ENCODE measurements at regions not wholly inside any gene's neighbourhood (a gene's known extent, or its start where the extent isn't known, plus 50 kb on each side); places are given as distances from the start of the nearest gene placed in this dataset.

DNA sequence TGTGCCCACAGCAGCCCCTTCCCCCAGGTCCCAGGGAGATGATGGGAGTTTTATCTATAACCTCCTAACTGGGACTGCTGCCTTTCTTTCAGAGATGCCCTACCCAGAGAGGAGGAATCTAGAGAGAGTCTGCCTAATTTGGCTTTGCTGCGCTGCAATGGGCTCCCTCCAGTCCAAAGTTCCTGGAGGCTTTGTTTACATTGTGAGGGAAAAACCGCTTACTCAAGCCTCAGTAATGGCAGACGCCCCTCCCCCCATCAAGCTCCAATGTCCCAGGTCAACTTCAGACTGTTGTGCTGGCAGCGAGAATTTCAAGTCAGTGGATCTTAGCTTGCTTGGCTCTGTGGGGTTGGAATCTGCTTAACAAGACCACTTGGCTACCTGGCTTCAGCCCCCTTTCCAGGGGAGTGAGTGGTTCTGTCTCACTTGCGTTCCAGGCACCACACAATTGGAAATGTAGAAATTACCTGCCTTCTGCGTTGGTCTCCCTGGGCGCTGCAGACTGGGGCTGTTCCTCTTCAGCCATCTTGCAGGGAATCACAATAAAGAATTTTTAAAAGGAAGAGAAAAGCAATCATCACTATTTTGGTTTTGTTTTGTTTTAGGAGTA, 262.5 kb downstream of the FOXG1 start:
- no peak for DNase-seq (ENCODE audit: low read depth)
- TF ChIP-seq, protein P1, sequence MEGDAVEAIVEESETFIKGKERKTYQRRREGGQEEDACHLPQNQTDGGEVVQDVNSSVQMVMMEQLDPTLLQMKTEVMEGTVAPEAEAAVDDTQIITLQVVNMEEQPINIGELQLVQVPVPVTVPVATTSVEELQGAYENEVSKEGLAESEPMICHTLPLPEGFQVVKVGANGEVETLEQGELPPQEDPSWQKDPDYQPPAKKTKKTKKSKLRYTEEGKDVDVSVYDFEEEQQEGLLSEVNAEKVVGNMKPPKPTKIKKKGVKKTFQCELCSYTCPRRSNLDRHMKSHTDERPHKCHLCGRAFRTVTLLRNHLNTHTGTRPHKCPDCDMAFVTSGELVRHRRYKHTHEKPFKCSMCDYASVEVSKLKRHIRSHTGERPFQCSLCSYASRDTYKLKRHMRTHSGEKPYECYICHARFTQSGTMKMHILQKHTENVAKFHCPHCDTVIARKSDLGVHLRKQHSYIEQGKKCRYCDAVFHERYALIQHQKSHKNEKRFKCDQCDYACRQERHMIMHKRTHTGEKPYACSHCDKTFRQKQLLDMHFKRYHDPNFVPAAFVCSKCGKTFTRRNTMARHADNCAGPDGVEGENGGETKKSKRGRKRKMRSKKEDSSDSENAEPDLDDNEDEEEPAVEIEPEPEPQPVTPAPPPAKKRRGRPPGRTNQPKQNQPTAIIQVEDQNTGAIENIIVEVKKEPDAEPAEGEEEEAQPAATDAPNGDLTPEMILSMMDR (IDR thresholded peaks at IDR 0.05; ENCODE audit: control insufficient read depth, insufficient read depth, low read depth, low read length, missing control alignments) = no peak
- no peak overlapping the region for H3K4me3 ChIP-seq (ENCODE audit: control insufficient read depth, low read depth, low read length)

DNA sequence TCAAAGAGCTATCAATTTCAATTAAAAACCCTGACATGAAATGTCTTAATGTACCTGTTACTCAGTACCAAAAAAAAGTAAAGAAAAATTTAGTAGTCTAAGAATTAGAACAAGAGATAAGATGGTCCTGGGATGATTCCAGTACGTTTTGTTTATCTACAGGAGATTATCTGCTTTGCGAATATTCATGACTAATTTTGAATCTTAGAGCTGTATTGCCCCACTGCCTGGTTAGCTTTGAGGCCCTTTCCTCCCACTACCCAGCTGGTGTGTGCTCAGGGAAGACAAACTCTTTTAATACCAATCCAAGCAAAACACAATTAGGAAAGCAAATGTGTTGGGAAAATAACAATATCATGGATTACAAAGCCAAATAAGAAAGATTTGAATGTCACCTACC, 263.5 kb downstream of the FOXG1 start:
- H3K4me3 ChIP-seq (ENCODE audit: control insufficient read depth, low read depth, low read length) = no peak overlapping the region
- TF ChIP-seq, protein P1 (IDR thresholded peaks at IDR 0.05; ENCODE audit: control insufficient read depth, insufficient read depth, low read depth, low read length, missing control alignments) = no peak
- DNase-seq (ENCODE audit: low read depth) = no peak

DNA sequence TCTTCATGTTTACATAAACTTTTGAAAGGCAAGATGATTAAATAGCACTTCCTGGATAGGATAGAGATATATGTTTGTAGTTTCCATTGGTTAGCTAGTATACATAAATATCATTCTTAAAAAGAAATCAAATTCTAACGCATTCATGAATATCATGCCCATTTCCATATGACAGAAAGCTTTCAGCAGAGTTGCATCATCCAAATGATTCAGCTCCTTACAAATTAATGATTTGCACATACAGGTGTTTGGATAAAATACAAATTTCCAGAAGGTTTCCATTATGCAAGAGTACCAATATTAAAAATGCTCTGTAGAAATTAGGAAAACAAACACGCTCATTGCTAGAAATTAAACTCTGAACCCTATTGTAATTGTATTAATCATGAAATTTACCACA, 264.4 kb downstream of the FOXG1 start:
- H3K4me3 ChIP-seq (ENCODE audit: control insufficient read depth, low read depth, low read length) = no peak overlapping the region
- TF ChIP-seq, protein P1 (IDR thresholded peaks at IDR 0.05; ENCODE audit: control insufficient read depth, insufficient read depth, low read depth, low read length, missing control alignments) = no peak
- no peak for DNase-seq (ENCODE audit: low read depth)

DNA sequence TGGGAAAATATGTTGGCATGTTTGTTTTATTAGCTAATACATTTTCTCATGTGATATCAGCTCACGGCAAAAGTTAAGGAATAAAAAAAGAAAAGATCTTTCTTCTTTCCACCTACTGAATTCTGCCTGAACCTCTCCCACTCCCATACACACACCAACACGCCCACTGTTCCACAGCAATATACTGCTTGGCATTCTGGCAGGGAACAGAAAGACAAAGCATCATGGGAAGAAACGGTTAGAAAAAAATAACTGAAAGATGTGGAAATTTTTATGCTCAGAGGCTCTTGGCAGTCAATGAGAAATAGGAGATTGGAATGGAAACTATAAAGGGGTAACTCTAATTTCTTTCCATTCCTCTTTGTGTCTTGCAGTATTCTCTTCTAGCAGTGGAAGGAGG, 268.5 kb downstream of the FOXG1 start:
- H3K4me3 ChIP-seq (ENCODE audit: control insufficient read depth, low read depth, low read length) = no peak overlapping the region
- no peak for DNase-seq (ENCODE audit: low read depth)
- TF ChIP-seq, protein P1 (IDR thresholded peaks at IDR 0.05; ENCODE audit: control insufficient read depth, insufficient read depth, low read depth, low read length, missing control alignments) = no peak

DNA sequence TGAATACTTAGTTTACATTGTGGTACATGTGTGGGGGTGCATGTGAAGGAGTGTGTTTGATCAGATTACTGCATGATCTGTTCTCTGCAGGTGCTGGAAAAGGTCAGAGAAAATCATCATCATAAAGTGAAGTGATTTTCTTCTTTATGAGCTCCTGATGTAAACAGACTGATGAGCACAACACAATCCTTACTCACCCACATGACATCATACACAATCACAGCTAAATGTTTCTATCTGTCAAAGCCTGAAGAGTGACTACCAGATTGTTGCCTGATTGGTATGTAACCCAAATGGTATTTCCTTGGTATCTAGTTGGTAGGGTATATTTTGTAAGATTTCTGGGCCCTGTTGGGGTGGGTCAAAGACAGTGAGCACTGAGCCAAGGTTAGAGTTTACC, 270.8 kb downstream of the FOXG1 start:
- DNase-seq (ENCODE audit: low read depth) = no peak
- TF ChIP-seq, protein P1 (IDR thresholded peaks at IDR 0.05; ENCODE audit: control insufficient read depth, insufficient read depth, low read depth, low read length, missing control alignments) = no peak
- no peak overlapping the region for H3K4me3 ChIP-seq (ENCODE audit: control insufficient read depth, low read depth, low read length)

DNA sequence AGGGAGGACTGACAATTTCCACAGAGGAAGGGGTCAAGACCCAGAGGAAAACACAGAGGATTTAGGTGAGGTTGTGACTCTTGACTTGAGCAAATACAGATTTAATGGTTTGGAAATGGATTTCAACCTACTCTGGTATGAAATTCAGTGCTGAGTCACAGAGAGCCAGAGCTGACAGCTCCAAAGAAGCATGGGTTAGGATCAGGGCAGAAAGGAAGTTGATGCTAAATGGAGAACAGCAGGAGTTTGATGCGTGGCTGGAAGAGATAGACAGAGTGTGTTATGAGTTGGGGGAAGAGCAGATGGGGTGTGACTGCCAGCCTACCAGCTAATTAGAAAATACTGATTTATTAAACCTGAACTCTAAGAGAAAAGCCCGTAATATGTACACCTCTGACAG, 272.6 kb downstream of the FOXG1 start:
- H3K4me3 ChIP-seq (ENCODE audit: control insufficient read depth, low read depth, low read length) = no peak overlapping the region
- DNase-seq (ENCODE audit: low read depth) = no peak
- TF ChIP-seq, protein P1 (IDR thresholded peaks at IDR 0.05; ENCODE audit: control insufficient read depth, insufficient read depth, low read depth, low read length, missing control alignments) = no peak

DNA sequence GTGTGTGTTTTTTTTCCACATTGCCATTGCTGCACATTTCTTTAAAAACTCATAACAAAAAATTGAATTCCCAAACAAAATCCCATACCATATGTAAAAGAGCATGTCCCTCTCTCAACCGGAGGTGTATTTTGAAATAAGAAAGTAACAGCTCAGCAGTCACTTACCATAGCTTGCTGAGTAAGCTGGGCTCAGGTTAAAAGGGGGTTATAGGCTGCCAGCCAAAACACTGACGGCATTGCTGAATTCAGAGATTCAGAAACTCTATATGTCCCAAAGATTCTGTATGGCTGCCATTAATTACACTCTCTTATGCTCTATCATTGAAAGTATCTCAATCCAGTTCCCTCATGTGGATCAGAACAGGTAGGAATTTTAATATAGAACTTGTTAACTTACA, 276.0 kb downstream of the FOXG1 start:
- TF ChIP-seq, protein P1 (IDR thresholded peaks at IDR 0.05; ENCODE audit: control insufficient read depth, insufficient read depth, low read depth, low read length, missing control alignments) = no peak
- no peak overlapping the region for H3K4me3 ChIP-seq (ENCODE audit: control insufficient read depth, low read depth, low read length)
- DNase-seq (ENCODE audit: low read depth) = no peak
